ENCODE measurements at regions not wholly inside any gene's neighbourhood (a gene's known extent, or its start where the extent isn't known, plus 50 kb on each side); places are given as distances from the start of the nearest gene placed in this dataset.

- intact Hi-C loops (cut with DNase I) = no loop called here
- Histone ChIP-seq H3K27ac (no peak overlapping the region), H3K4me1 (no peaks in the 10 kb centered on the region), H3K9me3 (no peaks in the 10 kb centered on the region), H3K27me3 (no peaks in the 10 kb centered on the region), H3K4me3 (no peak overlapping the region), H3K36me3 (no peaks in the 10 kb centered on the region)
- DNase-seq (ENCODE audit: extremely low spot score in 2 of 2) = no peak
- TF ChIP-seq CTCF (IDR thresholded peaks at IDR 0.05) = no peak
- no peak for TF ChIP-seq POLR2AphosphoS5 (IDR thresholded peaks at IDR 0.05; ENCODE audit: insufficient read depth in 1 of 2, low read depth in 1 of 2)
- no peak for TF ChIP-seq POLR2A (IDR thresholded peaks at IDR 0.05)
Observed at GRCh38 chr7:15947754-15948153, 261.3 kb upstream of the MEOX2 start.

DNA sequence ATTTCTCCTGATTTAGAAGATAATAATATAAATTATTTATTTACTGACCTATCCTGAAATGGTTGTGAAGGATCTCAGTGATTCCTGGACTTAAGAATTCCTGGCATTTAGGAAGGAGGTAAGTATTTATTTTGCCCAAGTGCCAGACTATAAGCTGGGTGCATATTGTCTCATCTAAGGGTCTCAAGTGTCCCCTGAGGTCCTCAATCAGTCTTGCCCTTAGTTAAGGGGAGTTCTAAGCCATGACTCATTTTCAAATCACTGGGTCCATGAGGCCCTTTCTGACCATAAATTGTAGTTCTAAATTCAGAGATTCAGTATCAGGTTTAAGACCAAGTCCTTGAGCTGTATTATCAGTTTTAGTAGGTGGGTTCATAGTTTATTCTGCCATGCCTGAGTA is 251.6 kb upstream of the MEOX2 start:
- Histone ChIP-seq H3K27ac (no peak overlapping the region), H3K36me3 (no peaks in the 10 kb centered on the region), H3K27me3 (no peaks in the 10 kb centered on the region), H3K4me3 (no peak overlapping the region), H3K9me3 (no peaks in the 10 kb centered on the region), H3K4me1 (no peaks in the 10 kb centered on the region)
- DNase-seq (ENCODE audit: extremely low spot score in 2 of 2) = no peak
- intact Hi-C loops (cut with DNase I) = no loop called here
- TF ChIP-seq CTCF (IDR thresholded peaks at IDR 0.05) (no peak), POLR2AphosphoS5 (IDR thresholded peaks at IDR 0.05; ENCODE audit: insufficient read depth in 1 of 2, low read depth in 1 of 2) (no peak), POLR2A (IDR thresholded peaks at IDR 0.05) (no peak)

GRCh38 chr7:15937571-15937970 is 251.1 kb upstream of the MEOX2 start:
- H3K4me3 ChIP-seq = no peak overlapping the region
- no peak for DNase-seq (ENCODE audit: extremely low spot score in 2 of 2)
- H3K36me3 ChIP-seq = no peaks in the 10 kb centered on the region
- H3K27me3 ChIP-seq = no peaks in the 10 kb centered on the region
- no peak for TF ChIP-seq POLR2AphosphoS5 (IDR thresholded peaks at IDR 0.05; ENCODE audit: insufficient read depth in 1 of 2, low read depth in 1 of 2)
- no peak for TF ChIP-seq CTCF (IDR thresholded peaks at IDR 0.05)
- no peak for TF ChIP-seq POLR2A (IDR thresholded peaks at IDR 0.05)
- no peak overlapping the region for H3K27ac ChIP-seq
- intact Hi-C loops (cut with DNase I) = no loop called here
- H3K9me3 ChIP-seq = no peaks in the 10 kb centered on the region
- H3K4me1 ChIP-seq = no peaks in the 10 kb centered on the region

GRCh38 chr7:15936991-15937390 is 250.5 kb upstream of the MEOX2 start:
- Histone ChIP-seq H3K27ac (no peak overlapping the region), H3K4me3 (no peak overlapping the region), H3K27me3 (no peaks in the 10 kb centered on the region), H3K4me1 (no peaks in the 10 kb centered on the region), H3K36me3 (no peaks in the 10 kb centered on the region), H3K9me3 (no peaks in the 10 kb centered on the region)
- DNase-seq (ENCODE audit: extremely low spot score in 2 of 2) = no peak
- TF ChIP-seq POLR2AphosphoS5 (IDR thresholded peaks at IDR 0.05; ENCODE audit: insufficient read depth in 1 of 2, low read depth in 1 of 2) (no peak), POLR2A (IDR thresholded peaks at IDR 0.05) (no peak), CTCF (IDR thresholded peaks at IDR 0.05) (no peak)
- intact Hi-C loops (cut with DNase I) = no loop called here

GRCh38 chr7:15932318-15932717 is 245.8 kb upstream of the MEOX2 start:
- no peak for TF ChIP-seq POLR2AphosphoS5 (IDR thresholded peaks at IDR 0.05; ENCODE audit: insufficient read depth in 1 of 2, low read depth in 1 of 2)
- TF ChIP-seq CTCF (IDR thresholded peaks at IDR 0.05) = no peak
- no peak for TF ChIP-seq POLR2A (IDR thresholded peaks at IDR 0.05)
- DNase-seq (ENCODE audit: extremely low spot score in 2 of 2) = no peak
- no peaks in the 10 kb centered on the region for H3K9me3 ChIP-seq
- H3K27ac ChIP-seq = no peak overlapping the region
- H3K36me3 ChIP-seq = no peaks in the 10 kb centered on the region
- H3K4me3 ChIP-seq = no peak overlapping the region
- intact Hi-C loops (cut with DNase I) = no loop called here
- H3K27me3 ChIP-seq = no peaks in the 10 kb centered on the region
- no peaks in the 10 kb centered on the region for H3K4me1 ChIP-seq

All from vagina (tissue), 2 donors.